ENCODE measurements at regions not wholly inside any gene's neighbourhood (a gene's known extent, or its start where the extent isn't known, plus 50 kb on each side); places are given as distances from the start of the nearest gene placed in this dataset.

DNA sequence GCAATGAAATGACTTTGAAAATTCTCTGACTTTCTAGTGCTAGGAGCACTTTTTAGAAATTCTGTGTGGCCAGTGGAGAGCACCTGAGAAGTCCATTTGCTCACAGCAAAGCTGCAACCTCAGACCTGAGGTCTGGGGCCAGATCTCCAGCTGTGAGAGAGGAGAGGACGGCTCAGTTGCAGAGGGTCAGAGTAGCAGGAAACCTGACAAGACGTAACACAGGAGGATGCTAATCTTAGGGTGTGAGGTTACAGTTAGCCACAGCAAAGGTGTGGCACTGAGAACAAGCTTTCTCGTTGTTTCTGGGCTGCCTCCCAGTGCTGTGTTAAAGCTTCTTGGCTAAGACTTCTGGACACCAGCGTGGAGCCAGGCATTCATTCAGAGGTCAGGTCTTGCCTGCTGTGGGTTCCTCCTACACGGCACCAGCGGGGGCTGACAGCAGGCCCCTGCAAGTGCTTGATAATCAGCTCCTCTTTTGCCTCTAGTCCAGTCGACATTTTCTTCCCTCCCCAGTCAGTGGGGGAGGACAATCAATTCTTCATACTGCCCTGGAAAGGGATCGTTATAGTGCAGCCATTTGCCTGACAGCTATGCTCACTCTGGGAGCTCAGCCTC, 435.4 kb upstream of the DPP6 start:
- Mint-ChIP-seq H3K9me3 (peaks cover 11% of the 10 kb centered on the region), H3K4me3 (ENCODE audit: low read depth) (no peak overlapping the region), H3K27ac (no peak overlapping the region), H3K36me3 (ENCODE audit: low read depth) (no peaks in the 10 kb centered on the region), H3K4me1 (ENCODE audit: low read depth) (no peaks in the 10 kb centered on the region), H3K27me3 (ENCODE audit: low read depth) (no peaks in the 10 kb centered on the region)
- no peak for DNase-seq (ENCODE audit: low spot score)
- intact Hi-C loops (cut with micrococcal nuclease): no loop called here

DNA sequence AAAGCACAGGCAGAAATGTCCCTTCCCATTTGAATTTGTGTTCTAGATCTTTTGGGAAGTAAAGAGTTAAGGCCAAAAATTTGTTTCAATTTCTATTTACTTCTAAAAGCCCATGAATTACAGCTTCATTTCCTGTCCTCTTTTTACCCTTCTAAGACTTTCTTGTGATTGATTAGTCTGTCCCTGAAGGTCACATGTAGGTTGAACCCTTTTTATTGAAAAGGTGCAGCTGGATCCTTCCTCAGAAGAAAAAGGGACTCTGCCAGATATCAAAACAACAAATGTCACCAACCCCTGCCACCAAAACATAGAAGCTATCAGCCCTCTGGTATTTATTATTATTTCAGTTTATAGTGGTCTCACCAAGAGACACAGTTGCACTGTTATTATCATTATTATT, 424.9 kb upstream of the DPP6 start:
- no peak overlapping the region for H3K4me3 Mint-ChIP-seq (ENCODE audit: low read depth)
- H3K9me3 Mint-ChIP-seq: peaks cover 29% of the 10 kb centered on the region
- no peaks in the 10 kb centered on the region for H3K4me1 Mint-ChIP-seq (ENCODE audit: low read depth)
- no peaks in the 10 kb centered on the region for H3K36me3 Mint-ChIP-seq (ENCODE audit: low read depth)
- H3K27ac Mint-ChIP-seq: no peak overlapping the region
- intact Hi-C loops (cut with micrococcal nuclease): no loop called here
- H3K27me3 Mint-ChIP-seq (ENCODE audit: low read depth): no peaks in the 10 kb centered on the region
- no peak for DNase-seq (ENCODE audit: low spot score)

DNA sequence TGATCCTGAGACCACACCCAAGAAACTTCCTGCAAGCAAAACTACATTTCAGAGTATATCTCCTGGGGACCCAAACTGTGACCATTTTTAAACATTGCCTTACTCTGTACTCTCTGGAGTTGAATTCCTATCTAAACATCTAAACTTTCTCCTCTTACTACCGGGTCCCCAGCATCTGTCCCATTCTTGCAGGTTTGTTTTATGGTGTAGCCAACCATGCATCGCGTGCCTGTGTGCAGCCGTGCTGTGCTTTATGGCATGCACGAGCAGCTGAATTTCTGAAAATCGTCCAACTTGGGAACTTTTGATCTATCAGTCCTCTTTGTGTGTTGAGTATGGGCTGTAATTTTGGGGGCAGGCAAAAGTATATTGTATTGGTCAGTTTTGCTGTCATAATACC, 423.8 kb upstream of the DPP6 start:
- no peak for DNase-seq (ENCODE audit: low spot score)
- H3K27me3 Mint-ChIP-seq (ENCODE audit: low read depth): no peaks in the 10 kb centered on the region
- intact Hi-C loops (cut with micrococcal nuclease): no loop called here
- H3K4me1 Mint-ChIP-seq (ENCODE audit: low read depth): no peaks in the 10 kb centered on the region
- H3K9me3 Mint-ChIP-seq: peaks cover 37% of the 10 kb centered on the region
- H3K36me3 Mint-ChIP-seq (ENCODE audit: low read depth): no peaks in the 10 kb centered on the region
- no peak overlapping the region for H3K4me3 Mint-ChIP-seq (ENCODE audit: low read depth)
- H3K27ac Mint-ChIP-seq: no peak overlapping the region

DNA sequence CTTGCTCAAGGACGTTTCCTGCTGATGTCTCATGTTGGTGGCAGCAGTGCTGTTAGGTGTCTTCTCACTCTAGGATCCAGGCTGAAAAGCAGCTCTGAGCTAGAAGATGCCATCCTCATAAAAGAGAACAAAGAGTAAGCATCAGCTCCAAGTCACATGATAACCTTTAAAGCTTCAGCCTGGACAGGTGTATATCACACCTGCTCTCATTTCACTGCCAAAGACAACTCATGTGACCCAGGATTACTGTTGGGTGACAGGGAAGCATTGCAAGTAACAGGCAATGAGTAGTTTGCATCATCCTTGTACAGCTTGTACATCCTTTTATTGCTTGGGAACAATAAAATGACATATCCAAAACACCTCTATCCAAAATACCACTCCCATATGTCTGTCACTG, 423.4 kb upstream of the DPP6 start:
- no peak overlapping the region for H3K27ac Mint-ChIP-seq
- intact Hi-C loops (cut with micrococcal nuclease): no loop called here

DNA sequence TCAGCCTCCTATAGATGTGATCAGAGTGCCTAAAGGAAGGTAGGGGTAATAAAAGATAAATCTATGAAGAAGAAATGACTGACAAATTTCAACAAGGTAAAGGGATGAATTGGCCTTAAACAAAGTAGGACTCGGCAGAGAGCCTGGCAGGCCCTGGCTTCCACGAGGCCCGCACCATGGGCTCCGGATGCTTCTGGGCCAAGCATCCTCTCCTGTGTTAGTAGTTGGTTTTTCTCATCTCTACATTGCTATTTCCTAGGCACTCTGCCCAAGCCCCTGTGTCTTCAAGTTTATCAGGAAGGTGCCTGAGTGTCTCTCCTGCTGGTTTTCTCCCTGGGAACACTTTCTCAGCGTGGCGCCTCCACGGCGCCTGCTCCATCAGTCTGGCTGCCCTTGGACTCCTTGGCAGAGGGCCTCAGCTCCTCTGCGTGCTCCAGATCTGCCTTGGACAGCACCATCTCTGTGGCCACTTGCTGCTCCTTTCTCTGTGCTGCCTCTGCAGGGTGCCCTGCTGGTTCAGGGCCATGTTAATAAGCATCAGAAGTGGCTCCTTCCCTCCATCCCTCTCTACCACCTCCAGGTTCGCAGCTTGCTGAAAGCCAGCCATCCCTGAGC, 413.3 kb upstream of the DPP6 start:
- Mint-ChIP-seq H3K27ac (no peak overlapping the region), H3K9me3 (peaks cover 35% of the 10 kb centered on the region), H3K36me3 (ENCODE audit: low read depth) (no peaks in the 10 kb centered on the region), H3K27me3 (ENCODE audit: low read depth) (no peaks in the 10 kb centered on the region), H3K4me3 (ENCODE audit: low read depth) (no peak overlapping the region), H3K4me1 (ENCODE audit: low read depth) (no peaks in the 10 kb centered on the region)
- no peak for DNase-seq (ENCODE audit: low spot score)
- intact Hi-C loops (cut with micrococcal nuclease): no loop called here

More for the DNA sequence above, 423.4 kb upstream of the DPP6 start:
- Mint-ChIP-seq H3K27me3 (ENCODE audit: low read depth) (no peaks in the 10 kb centered on the region), H3K36me3 (ENCODE audit: low read depth) (no peaks in the 10 kb centered on the region), H3K4me1 (ENCODE audit: low read depth) (no peaks in the 10 kb centered on the region), H3K9me3 (peaks cover 36% of the 10 kb centered on the region), H3K4me3 (ENCODE audit: low read depth) (no peak overlapping the region)
- DNase-seq (ENCODE audit: low spot score): no peak

DNA sequence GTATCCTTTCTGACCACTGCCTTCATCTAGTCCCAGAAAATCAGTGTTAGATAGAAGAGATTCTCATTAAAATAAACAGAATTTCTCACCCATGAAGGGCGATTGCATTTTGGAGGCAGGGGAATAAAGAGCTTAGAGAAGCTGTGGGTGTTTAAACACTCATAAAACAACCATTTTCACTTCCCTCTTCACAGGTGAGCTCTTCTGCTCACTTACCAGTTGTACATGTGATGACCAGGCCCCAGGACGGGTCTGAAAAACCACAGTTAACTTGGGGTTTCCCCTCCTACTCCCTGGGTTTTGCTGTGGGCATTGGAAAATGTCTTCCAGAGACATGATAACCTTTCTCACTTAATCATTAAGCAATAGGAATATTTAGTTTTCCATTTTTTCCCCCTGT, 411.6 kb upstream of the DPP6 start:
- H3K4me3 Mint-ChIP-seq (ENCODE audit: low read depth): no peak overlapping the region
- no peaks in the 10 kb centered on the region for H3K27me3 Mint-ChIP-seq (ENCODE audit: low read depth)
- DNase-seq (ENCODE audit: low spot score): no peak
- H3K27ac Mint-ChIP-seq: no peak overlapping the region
- H3K9me3 Mint-ChIP-seq: peaks cover 46% of the 10 kb centered on the region
- intact Hi-C loops (cut with micrococcal nuclease): no loop called here
- H3K36me3 Mint-ChIP-seq (ENCODE audit: low read depth): no peaks in the 10 kb centered on the region
- no peaks in the 10 kb centered on the region for H3K4me1 Mint-ChIP-seq (ENCODE audit: low read depth)

DNA sequence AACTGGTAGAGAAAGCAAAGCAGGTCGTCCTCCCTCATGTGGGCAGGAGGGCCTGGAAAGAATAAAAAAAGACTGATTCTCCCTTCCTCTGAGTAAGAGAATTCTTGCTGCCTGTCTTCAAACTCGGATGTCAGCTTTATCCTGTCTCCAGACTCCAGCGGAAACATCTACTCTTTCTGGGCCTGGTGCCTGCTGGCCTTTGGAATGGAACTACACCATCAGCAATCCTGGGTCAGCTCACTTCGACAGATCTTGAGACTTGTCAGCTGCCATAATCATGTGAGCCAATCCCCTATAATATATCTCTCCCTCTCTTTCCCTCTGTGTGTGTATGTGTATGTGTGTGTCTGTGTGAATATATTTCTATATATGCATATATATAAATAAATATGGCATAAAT, 411.0 kb upstream of the DPP6 start:
- Mint-ChIP-seq H3K36me3 (ENCODE audit: low read depth) (no peaks in the 10 kb centered on the region), H3K4me1 (ENCODE audit: low read depth) (no peaks in the 10 kb centered on the region), H3K9me3 (peaks cover 46% of the 10 kb centered on the region), H3K27me3 (ENCODE audit: low read depth) (no peaks in the 10 kb centered on the region), H3K27ac (no peak overlapping the region), H3K4me3 (ENCODE audit: low read depth) (no peak overlapping the region)
- DNase-seq (ENCODE audit: low spot score): no peak
- intact Hi-C loops (cut with micrococcal nuclease): no loop called here

DNA sequence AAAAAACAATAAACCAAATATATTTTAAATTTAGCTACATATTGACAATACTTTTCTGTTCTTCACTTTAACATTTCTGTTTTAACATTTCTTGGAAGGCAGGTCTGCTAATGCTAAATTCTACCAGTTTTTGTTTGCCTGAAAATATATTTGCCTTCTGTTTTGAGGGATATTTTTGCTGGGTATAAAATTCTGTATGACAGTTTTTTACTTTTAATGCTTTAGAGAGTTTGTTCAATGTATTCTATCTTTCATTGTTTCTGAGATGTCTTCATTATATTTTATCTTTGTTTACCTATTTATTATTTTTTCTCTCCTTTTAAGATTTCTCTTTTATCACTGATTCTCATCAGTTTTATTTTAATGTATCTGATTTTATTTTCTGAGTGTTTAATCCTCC, 409.2 kb upstream of the DPP6 start:
- H3K27me3 Mint-ChIP-seq (ENCODE audit: low read depth): no peaks in the 10 kb centered on the region
- no peaks in the 10 kb centered on the region for H3K4me1 Mint-ChIP-seq (ENCODE audit: low read depth)
- intact Hi-C loops (cut with micrococcal nuclease): no loop called here
- peaks cover 47% of the 10 kb centered on the region for H3K9me3 Mint-ChIP-seq
- H3K27ac Mint-ChIP-seq: no peak overlapping the region
- no peak for DNase-seq (ENCODE audit: low spot score)
- H3K36me3 Mint-ChIP-seq (ENCODE audit: low read depth): no peaks in the 10 kb centered on the region
- H3K4me3 Mint-ChIP-seq (ENCODE audit: low read depth): no peak overlapping the region

DNA sequence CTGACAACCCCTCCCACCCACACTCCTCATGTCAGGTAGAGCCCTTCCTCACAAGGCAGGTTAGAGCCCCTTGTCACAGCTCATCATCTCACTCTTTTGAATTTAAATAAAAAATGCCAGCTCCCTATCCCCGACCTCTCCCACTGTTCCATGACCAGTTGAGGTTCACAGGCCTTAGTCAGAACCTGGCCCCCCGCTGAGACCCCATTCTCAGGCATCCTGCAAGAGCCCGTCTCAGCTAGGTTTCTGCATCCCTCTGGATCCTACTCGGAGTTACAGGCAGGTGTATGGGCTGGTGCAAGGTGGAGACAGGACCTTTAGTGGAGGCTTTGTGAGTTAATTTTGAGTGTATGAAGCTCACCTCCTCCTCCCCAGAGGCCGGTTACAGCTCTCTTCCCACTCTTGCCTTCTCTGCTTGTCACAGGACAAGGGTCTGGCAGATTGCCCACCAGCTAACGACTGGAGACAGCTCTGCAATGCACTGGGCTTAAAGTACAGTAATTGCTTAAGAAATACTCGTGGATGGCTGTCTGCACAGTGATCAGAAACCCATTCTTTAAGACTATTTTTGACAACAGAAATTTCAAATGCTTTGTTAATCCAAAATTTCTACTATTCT, 394.9 kb upstream of the DPP6 start:
- Mint-ChIP-seq H3K9me3 (peaks cover 21% of the 10 kb centered on the region), H3K36me3 (ENCODE audit: low read depth) (no peaks in the 10 kb centered on the region), H3K4me3 (ENCODE audit: low read depth) (no peak overlapping the region), H3K27me3 (ENCODE audit: low read depth) (no peaks in the 10 kb centered on the region), H3K27ac (no peak overlapping the region), H3K4me1 (ENCODE audit: low read depth) (no peaks in the 10 kb centered on the region)
- intact Hi-C loops (cut with micrococcal nuclease): no loop called here
- DNase-seq (ENCODE audit: low spot score): no peak

DNA sequence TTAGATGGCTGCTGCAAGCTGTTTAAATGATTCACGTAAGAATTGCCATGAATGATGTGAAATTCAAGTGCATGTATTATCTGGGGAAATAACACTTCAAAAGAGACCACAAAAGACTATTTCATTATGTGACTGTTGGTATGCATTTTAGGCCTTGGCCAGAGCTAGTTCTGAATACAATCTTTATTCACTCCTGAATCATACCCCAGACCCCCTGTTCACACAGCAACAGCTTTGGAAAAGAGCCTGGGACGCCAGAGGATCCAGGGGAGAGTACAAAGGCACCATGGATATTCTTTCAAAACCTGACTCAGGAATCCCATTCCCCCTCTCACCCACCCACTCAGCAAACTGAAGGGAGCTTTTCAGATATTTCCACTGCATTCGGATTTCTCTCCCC, 377.1 kb upstream of the DPP6 start:
- intact Hi-C loops (cut with micrococcal nuclease): no loop called here

DNA sequence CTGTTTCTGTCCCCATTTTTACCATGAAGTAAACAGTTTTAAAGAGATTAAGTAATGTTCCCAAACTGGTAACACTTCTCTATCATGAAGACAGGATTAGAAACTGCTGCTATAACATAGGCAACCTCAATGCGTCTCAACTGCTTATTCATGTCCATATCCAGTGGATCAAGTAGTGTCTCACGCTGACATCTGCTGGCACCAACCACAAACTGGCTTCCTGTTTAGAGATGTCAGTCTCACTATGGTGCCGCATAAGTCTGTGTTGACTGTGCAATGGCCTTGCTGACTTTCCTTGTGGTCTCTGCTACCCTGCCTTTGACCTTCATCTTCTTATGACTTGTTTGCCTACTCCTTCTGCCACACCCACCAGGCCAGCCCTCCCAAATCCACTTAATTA, 369.6 kb upstream of the DPP6 start:
- Mint-ChIP-seq H3K27me3 (ENCODE audit: low read depth) (no peaks in the 10 kb centered on the region), H3K9me3 (peaks cover 13% of the 10 kb centered on the region), H3K36me3 (ENCODE audit: low read depth) (no peaks in the 10 kb centered on the region), H3K4me1 (ENCODE audit: low read depth) (no peaks in the 10 kb centered on the region), H3K4me3 (ENCODE audit: low read depth) (no peak overlapping the region), H3K27ac (no peak overlapping the region)
- intact Hi-C loops (cut with micrococcal nuclease): no loop called here
- DNase-seq (ENCODE audit: low spot score): no peak

More for the DNA sequence above, 377.1 kb upstream of the DPP6 start:
- H3K9me3 Mint-ChIP-seq: peaks cover 5% of the 10 kb centered on the region
- no peak overlapping the region for H3K27ac Mint-ChIP-seq
- no peak overlapping the region for H3K4me3 Mint-ChIP-seq (ENCODE audit: low read depth)
- H3K36me3 Mint-ChIP-seq (ENCODE audit: low read depth): no peaks in the 10 kb centered on the region
- H3K27me3 Mint-ChIP-seq (ENCODE audit: low read depth): no peaks in the 10 kb centered on the region
- no peaks in the 10 kb centered on the region for H3K4me1 Mint-ChIP-seq (ENCODE audit: low read depth)
- DNase-seq (ENCODE audit: low spot score): no peak

DNA sequence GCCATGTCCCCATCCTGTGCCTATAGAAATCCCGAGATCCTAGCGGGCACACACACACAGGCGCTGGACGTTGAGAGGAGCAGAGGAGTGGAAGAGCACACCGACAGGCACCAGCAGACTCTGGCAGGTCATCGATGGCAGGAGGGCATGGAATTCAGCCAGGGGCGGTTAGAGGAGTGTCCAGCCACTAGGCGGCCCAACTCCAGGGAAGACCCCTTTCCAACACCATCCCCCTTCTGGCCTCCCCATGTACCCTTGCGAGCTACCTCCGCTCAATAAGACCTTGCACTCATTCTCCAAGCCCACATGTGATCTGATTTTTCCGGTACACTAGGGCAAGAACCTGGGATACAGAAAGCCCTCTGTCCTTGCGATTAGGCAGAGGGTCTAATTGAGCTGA, 356.0 kb upstream of the DPP6 start:
- Mint-ChIP-seq H3K27me3 (ENCODE audit: low read depth) (no peaks in the 10 kb centered on the region), H3K9me3 (peaks cover 12% of the 10 kb centered on the region), H3K4me3 (ENCODE audit: low read depth) (no peak overlapping the region), H3K4me1 (ENCODE audit: low read depth) (no peaks in the 10 kb centered on the region), H3K27ac (no peak overlapping the region), H3K36me3 (ENCODE audit: low read depth) (no peaks in the 10 kb centered on the region)
- DNase-seq (ENCODE audit: low spot score): no peak
- intact Hi-C loops (cut with micrococcal nuclease): no loop called here

DNA sequence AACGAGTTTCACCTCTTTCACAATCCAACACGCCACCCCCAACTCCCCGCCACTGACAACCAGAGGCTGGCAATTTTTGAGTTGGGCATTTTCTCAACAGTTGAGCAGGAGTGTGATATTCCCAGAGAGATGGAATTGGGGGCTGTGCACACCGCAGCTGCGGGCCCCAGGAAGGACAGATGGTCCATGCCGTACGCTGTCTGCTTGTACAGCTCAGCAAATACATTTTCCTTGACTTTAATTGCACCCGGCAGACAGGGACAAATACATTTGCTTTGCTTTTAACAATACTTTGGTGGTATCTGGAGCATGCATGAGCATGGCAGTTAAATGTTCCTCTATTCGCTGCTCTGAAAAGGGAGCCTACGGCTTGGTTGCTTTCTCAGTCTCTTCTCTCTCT, 354.2 kb upstream of the DPP6 start:
- no peak overlapping the region for H3K4me3 Mint-ChIP-seq (ENCODE audit: low read depth)
- no peaks in the 10 kb centered on the region for H3K36me3 Mint-ChIP-seq (ENCODE audit: low read depth)
- peaks cover 13% of the 10 kb centered on the region for H3K9me3 Mint-ChIP-seq
- DNase-seq (ENCODE audit: low spot score): no peak
- no peak overlapping the region for H3K27ac Mint-ChIP-seq
- intact Hi-C loops (cut with micrococcal nuclease): no loop called here
- H3K4me1 Mint-ChIP-seq (ENCODE audit: low read depth): no peaks in the 10 kb centered on the region
- H3K27me3 Mint-ChIP-seq (ENCODE audit: low read depth): no peaks in the 10 kb centered on the region
